Stimulated activated CD8-positive, alpha-beta memory T cell treated with anti-CD3 and anti-CD28 coated beads, Interleukin-7, amount 100 ng/mL, for 4 hours (primary cell): ENCODE measurements at regions not wholly inside any gene's neighbourhood (a gene's known extent, or its start where the extent isn't known, plus 50 kb on each side); places are given as distances from the start of the nearest gene placed in this dataset.

Experiments used
- DNase-seq, 2 donors: peaks; one replicate each; pipeline ENCODE4 v3.0.0-alpha.2; 2020; ENCODE audit warnings: low read depth in 2 of 2

DNA sequence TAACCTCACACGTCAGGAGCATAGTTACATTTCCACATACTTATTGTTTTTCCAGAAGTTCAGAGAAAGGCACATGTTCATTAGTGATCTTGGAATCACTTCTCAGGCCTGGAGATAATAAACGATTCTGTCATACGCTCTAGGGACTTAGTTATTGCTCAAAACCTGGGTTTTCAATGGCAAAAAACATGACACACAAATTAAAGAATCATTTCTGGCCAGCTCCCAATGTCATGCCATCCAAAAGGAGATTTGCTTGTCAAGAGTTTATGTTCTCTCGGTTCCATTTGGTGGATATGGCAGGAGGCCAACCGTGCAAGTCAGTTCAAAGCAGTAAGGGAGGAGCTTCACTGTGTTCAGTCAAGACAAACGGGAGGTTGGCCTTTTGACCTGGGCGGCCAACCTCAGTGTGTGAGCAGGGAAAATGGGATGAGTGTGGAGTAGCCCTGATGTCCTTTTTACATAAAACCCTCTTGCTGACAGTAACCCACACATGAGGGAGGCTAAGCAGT lies 123.4 kb downstream of the NXNL2 start:
- DNase-seq = no peak

DNA sequence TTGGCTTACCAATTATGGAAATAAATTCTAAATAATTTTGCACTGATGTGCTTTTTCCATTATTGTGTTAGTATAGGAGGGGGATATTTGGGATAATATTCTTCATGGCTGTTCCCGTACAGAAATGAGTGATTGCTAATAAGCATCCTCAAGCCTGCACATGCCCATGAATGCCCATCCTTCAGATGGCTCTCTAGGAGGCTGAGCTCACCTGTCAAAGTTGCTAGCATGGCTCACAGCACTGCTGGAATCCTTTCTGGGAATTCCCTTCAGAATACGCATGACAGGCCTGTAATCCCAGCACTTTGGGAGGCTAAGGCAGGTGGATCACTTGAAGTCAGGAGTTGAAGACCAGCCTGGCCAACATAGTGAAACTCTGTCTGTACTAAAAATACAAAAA lies 124.1 kb downstream of the NXNL2 start:
- no peak for DNase-seq

DNA sequence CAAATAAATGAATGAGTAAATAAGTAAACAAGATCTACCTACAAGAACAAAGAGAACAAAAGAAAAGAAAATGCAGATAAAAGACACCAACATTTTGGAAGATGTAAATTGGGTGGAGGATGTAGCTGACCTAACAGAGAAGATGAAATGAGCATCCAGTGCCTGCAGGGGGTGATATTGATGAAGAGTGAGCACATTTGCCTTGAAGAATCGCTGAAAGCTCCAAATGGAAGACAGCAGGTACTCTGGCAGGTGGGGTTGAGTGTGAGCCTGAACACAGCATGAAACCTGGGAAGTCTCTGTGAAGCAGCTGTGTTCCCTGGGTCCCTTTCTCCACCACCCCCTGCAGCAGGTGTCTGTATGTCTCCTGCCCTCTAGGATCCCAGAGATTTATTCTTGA lies 125.6 kb downstream of the NXNL2 start:
- no peak for DNase-seq

DNA sequence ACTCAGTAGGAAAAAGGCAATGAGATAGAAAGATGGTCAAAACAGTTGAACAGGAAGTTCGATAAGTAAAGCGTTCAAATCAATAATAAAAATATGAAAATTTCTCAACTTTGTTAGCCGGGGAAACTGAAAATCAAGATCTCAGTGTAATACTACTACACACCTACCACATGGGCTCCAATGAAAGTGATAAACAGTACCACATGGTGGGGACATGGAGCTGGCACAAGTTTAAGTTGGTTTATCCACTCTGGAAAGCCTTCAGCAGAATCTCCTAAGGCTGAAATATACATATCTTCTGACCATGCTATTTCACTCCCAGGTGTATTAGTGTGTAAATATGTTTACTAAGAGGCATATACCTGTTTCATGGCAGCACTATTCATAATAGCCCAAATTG lies 126.8 kb downstream of the NXNL2 start:
- no peak for DNase-seq

DNA sequence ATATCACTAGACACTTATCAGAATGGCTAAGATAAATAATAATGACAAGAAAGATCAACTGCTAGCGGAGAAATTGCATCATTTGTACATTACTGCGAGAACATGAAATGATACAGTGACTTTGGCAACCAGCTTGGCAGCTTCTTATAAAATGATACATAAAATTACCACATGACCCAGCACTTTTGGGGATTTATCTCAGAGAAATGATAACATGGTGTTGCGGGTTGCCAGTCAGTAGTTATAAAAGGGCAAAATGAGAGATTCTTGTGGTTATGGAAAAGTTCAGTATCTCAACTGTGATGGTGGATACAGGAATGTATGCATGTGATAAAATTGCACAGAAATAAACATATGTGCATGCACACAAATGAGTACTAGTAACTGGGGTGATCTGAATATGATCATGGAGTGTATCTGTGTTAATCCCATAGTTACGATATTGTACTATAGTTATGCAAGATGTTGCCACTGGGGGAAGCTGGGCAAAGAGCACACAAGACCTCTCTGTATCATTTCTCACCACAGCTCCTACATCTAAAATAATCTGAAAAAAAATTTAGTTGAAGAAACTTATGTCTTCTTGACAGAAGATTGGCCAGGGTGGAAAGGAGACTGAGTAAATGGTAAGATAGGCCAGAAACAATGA lies 128.9 kb downstream of the NXNL2 start:
- DNase-seq = no peak

DNA sequence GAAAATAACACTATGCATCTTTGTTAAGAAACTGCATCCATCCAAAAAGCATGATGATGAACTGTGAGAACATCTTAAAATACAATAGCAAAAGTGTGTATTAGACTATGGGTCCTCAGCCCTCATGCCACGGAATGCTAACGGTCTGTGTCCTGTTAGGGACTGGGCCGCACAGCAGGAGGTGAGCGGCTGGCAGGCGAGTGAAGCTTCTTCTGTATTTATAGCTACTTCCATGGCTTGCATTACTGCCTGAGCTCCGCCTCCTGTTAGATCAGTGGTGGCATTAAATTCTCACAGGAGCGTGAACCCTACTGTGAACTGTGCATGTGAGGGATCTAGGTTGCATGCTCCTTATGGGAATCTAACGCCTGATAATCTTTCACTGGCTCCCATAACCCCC lies 129.8 kb downstream of the NXNL2 start:
- no peak for DNase-seq

DNA sequence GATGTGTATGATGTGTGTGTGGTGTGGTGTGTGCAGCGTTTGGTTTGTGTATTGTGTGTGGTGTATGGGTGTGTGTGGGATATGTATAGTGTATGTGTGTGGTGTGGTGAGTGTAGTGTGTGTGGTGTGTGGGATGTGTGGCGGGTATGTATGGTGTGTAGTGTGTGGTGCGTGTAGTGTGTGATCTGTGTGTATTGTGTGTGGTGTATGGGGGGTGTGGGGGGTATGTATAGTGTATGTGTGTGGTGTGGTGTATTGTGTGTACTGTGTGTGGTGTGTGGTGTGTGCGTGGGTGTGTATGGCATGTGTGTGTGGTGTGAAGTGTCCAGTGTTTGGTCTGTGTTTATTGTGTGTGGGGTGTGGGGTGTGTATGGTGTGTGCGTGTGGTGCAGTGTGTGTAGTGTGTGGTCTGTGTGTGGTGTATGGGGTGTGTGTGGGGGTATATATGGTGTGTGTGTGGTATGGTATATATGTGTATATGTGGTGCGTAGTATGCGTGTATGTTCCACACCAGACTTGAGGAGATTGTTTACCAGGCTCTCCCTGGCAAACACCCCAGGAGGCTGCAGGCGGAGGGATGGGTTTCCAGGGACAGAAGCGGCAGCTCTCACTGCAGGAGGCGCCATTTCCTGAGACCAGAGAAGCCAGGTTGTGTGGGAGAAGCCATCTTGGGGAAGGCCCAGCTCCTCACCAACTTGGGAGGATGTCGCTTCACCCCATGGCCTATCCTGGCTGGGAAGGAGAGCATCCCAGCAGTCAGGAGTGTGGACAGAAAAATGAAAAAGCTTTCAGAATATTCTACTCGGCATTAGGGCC lies 138.1 kb downstream of the NXNL2 start:
- DNase-seq = no peak

DNA sequence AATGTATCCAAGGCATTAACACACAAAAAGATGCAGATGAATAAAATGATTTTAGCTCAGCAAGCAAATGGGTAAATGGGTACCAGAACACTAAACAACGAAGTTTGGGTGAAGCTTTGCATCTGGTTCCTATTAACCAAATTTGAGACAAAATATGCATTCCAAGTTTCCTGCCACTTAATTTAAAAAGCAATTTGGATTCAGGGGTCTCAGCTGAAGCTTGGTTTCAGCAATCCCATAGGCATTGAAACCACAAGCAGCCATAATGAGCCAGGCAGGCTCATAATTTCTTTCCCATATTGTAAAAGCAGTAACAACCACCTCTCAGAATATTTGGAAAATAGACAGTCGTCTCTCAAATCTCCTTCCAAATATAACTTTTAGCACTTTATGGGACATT lies 138.9 kb downstream of the NXNL2 start:
- DNase-seq = no peak

DNA sequence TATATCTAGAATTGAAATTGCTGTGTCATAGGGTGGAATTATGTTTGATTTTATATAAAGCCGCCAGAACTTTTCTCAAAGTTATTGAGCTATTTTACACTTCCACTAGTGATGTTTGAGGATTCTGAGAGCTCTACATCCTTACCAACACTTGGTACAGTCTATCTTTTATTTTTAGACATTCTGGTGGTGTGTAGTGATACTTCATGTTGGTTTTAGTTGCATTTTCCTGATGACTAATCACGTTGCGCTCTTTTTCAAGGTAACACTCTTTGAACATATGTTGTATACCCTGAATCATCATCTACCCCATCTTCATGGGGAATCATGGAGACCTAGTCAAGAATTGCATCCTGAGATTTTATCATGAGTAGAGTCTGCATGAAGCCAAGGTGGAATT lies 141.7 kb downstream of the NXNL2 start:
- no peak for DNase-seq

DNA sequence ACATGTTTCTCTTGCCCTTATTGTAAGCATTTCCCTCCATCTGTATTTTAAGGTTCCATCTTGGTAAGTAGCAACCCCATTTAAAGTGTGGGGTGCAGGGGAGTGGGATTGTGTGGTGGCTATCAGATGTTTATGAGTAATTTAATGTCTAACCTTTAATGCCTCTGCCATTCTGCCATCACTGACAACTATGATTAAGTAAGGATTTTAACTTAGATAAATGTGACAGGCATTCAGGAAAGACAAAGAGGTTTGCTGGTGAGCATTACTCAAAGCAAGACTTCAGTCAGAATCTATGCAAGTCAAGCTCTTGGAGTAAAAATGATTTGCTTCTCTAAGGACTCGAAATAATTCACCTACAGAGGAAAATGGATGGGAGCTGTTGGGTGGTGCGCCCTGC lies 143.0 kb downstream of the NXNL2 start:
- DNase-seq = no peak

DNA sequence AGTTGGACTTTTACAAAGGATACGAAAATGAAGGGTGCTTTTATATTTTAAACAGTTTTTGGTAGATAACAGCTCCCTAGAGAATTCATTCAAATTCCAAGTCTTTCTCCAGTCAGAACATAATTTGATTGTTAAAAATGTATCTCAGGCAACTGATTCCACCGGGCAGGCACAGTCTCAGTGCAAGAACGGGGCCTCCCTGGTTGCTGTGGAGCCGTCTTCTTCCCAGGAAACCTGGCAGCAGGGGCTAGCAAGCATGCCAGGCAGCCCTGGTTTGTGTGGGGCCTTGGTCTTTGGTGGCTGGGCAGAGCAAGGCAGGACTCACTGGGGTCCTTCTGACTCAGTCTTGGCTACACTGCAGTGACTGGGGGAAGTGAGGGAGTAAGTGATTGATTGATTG lies 143.5 kb downstream of the NXNL2 start:
- no peak for DNase-seq

DNA sequence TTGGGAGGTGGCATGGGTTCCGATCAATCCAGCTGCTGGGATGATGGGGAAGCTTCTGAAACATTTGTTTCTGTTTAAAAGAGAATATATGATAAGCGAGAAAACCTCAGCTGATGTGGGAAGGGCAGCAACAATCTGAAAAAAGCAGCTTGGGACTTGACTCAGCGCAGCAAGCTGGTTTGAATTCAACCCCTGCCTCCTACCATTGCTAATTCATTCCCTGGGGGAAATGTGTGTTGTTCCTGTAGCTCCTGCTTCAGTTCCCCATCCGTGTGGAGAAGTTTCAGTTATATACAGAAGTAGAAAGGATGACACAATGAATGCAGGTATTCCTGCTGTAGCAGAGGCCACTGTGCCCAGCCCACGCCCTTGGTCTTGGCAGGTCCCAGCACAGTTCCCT lies 145.1 kb downstream of the NXNL2 start:
- DNase-seq = no peak

DNA sequence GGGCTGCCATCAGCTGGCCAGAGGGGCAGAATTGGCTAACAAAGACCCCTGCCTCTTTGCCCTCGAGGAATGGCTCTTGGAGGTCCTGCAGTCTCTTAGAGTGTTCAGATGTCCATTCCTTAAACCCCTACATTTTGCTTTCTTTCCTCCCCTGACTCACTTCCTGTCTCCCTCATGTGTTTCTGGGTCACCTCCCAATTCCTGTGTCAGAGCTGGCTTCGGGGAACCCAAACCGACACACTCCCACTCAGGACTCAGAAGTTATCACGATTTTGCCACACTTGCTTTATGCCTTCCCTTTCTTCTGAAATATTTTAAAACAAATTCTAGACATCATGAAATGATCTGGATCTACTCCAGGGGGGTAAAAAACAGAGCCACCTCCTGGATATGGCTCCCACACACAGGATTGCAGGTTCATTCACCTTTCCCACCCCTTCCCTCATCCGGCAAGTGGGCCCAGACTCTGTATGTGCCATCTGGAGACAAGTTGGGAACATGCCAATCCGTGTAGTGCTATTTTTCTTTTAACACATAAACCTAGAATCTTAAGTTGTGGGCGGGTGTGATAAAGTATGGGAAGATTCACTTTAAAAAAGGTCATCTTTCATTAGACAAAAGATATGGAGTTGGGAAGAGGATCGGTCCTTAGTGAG lies 145.7 kb downstream of the NXNL2 start:
- DNase-seq = no peak

DNA sequence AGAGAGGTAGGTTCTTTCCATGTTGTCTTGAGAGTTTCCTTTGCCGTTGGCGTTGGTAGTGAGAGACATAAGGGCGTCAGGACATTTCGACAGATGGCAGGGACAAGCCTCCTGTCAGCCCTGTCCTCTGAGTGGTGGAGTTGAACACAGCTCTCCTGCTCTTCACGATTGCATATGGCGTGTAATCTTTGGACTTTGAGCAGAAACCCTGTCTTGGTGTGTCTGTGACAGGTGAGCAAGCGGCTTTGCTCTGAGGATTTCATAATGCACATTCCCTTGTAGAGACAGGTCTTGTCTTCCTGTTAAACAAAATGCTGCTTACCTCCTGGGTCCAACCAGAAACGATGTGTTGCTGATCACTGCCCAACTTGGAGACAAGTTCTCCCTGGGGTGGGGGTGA lies 146.5 kb downstream of the NXNL2 start:
- DNase-seq = no peak

DNA sequence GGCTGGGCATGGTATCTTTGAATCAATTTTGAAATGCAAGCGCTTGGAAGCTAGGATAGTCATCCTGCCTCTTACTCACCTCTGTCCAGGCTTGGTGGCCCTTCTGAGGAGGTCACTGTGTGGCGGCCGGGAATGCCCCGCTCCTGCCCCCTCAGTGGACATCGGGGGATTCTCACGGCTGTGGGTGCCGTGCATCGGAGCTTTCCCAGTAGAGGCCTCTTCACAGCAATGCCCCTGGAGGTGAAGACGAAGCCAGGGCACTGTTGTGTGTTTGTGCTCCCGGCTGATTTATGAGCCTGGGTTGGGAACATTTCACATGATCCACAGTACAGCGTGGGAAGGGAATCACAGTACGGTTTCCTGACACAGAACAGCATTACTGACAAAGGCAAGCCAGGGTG lies 147.5 kb downstream of the NXNL2 start:
- DNase-seq = no peak

DNA sequence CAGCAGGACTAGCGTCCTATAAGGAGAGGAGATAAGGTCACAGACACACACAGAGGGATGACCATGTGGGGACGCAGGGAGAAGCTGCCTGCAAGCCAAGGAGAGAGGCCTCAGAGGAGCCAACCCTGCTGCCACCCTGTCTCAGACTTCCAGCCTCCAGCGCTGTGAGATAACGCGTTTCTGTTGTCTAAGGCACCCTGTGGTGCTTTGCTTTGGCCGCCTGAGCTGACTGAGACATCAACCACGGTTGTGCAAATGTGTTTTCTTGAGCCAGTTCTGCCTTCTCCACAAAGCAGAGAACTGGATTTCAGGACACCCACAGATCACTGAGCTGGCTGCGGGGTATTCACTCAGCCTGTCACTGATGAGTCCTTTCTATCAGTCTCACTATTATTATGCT lies 149.1 kb downstream of the NXNL2 start:
- no peak for DNase-seq

DNA sequence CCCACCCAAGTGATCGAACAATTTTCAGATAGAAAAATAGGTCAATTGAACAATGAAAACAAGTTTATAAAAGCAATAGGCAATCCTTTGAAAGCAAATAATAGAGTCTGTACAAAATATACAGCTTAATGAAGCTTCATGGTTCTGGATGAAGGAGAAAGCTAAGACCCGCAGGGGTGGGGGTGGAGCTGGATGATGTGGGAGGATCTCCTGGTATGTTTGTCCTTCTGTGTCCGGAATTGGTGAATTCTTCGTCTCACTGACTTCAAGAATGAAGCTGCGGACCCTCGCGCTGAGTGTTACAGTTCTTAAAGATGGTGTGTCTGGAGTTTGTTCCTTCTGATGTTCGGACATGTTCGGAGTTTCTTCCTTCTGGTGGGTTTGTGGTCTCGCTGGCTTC lies 149.9 kb downstream of the NXNL2 start:
- no peak for DNase-seq

DNA sequence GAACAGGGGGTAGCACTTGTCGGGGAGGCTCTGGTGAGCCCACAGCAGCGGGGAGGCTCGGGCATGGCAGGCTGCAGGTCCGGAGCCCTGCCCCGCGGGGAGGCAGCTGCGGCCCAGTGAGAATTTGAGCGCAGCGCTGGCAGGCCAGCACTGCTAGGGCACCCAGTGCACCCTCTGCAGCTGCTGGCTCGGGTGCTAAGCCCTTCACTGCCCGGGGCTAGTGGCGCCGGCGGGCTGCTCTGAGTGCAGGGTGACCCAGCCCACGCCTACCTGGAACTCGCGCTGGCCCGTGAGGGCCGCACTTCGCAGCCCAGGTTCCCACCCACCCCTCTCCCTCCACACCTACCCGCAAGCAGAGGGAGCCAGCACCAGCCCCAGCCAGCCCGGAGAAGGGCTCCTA lies 151.0 kb downstream of the NXNL2 start:
- DNase-seq = no peak

DNA sequence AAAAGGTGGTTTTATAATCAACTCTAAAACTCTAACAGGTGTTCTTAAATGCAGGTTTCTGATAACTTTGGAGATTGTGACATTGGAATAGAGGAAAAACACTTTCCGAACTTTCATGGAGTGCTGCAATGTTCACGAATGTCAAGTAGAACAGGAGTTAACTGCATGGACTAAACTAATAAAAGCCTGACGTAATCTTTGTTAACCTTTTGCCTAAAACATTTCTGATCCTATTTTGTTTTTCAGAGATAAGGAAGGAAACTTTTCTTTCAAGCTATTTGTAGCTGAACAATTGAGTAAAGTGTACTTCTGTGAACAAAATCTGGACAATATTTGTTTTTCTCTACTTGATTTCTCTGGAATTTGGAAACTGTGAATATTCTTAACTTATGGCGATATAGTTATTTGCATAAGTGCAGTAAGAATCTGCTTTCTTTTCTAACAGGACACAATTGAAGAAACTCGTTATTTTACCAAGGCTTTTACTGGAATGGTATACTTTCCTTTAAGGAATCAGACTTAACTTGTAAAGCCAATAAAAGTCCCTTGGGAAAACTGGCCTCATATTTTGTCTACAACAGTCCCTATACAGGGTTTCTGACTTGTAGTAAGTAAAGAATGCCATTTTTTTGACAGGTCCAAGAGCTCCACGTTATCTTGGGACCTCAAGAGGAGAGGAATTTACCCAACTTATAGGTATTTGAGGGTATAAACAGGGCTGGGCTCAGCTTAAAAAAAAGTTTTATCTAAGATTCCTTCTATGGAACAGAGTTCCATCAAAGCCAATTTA lies 154.7 kb downstream of the NXNL2 start:
- no peak for DNase-seq

DNA sequence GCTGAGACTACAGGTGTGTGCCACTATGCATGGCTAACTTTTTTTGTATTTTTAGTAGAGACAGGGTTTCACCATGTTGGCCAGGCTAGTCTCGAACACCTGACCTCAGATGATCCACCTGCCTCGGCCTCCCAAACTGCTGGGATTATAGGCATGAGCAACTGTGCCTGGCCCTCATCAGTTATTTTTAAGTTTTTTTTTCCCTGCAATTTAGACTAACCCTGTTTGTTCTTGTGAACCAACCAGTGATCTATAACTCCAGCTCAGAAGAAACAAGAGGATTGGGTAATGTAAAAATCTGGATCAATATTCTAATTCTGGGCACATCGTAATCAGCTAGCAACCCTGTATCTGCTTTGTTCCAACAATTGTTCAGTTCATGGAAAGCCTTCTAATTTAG lies 155.7 kb downstream of the NXNL2 start:
- DNase-seq = no peak

DNA sequence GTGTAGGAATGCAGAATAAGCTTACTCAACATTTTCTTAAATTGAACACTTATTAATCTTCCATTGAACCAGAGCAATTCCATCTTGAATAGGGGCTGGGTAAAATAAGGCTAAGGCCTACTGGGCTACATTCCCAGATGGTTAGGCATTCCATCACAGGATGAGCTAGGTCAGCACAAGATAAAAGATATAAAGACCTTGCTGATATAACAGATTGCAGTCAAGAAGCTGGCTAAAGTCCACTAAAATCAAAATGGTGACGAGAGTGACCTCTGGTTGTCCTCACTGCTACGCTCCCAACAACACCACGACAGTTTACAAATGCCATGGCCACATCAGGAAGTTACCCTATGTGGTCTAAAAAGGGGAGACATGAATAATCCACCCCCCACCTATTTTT lies 156.1 kb downstream of the NXNL2 start:
- no peak for DNase-seq

DNA sequence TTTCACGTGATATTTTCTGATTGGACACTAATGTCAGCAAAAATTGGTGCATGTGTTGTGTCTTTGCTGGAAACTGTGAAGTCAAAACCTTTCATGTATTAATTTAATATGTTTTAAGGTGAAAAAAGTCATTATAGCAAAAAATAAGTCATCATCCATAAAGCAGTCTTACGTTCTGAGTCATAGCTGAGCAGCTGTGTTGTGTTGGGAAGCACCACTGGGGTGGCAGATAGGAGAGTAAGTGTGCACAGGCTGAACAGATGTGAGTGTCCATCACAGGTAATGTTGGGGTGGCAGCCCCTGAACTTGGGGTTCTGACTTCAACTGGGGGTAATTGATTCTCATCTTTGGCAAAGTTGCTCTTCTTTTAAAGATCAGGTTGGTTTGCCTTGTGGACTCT lies 156.8 kb downstream of the NXNL2 start:
- no peak for DNase-seq
